ENCODE measurements at regions not wholly inside any gene's neighbourhood (a gene's known extent, or its start where the extent isn't known, plus 50 kb on each side); places are given as distances from the start of the nearest gene placed in this dataset.

GRCh38 chr2:217316743-217317142 lies 456.9 kb upstream of the TNP1 start:
- TF ChIP-seq, protein P1, sequence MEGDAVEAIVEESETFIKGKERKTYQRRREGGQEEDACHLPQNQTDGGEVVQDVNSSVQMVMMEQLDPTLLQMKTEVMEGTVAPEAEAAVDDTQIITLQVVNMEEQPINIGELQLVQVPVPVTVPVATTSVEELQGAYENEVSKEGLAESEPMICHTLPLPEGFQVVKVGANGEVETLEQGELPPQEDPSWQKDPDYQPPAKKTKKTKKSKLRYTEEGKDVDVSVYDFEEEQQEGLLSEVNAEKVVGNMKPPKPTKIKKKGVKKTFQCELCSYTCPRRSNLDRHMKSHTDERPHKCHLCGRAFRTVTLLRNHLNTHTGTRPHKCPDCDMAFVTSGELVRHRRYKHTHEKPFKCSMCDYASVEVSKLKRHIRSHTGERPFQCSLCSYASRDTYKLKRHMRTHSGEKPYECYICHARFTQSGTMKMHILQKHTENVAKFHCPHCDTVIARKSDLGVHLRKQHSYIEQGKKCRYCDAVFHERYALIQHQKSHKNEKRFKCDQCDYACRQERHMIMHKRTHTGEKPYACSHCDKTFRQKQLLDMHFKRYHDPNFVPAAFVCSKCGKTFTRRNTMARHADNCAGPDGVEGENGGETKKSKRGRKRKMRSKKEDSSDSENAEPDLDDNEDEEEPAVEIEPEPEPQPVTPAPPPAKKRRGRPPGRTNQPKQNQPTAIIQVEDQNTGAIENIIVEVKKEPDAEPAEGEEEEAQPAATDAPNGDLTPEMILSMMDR (IDR thresholded peaks at IDR 0.05; ENCODE audit: low read depth, low read length), result no peak
- peak; percentile 32; the same call in 1 of the 2 replicates for TF ChIP-seq MAX (IDR thresholded peaks at IDR 0.05; ENCODE audit: low read depth, low read length)
- 0 out of 2 replicates have a peak, but pooled peaks have one; percentile 18 for TF ChIP-seq MYC (IDR thresholded peaks at IDR 0.05; ENCODE audit: low read depth, low read length)
- peak; percentile 91 for DNase-seq (ENCODE audit: low read depth)
- no peak overlapping the region for H3K4me3 ChIP-seq (ENCODE audit: low read depth, low read length)

DNA sequence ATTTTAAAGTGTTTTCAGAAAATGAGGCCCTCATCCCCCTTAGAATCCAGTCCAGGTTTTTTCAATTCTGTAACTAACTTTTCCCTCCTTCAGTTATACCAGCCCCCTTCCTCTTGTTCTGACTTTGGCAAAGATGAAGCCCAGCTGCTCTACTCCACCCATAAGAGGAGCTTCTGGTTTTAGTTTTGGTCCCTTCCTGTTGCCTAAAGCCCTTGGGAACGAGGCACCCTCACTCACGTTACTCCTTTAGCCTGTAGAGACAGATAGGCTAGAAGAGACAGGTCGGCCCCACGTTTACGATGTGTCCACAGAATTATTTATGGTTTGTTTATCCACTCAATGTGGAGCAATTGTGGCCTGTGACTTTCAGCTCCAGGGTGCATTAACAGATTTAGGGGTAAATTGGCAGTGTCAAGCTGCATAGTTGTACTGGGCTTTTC lies 454.2 kb upstream of the TNP1 start:
- no peak overlapping the region for H3K4me3 ChIP-seq (ENCODE audit: low read depth, low read length)
- peak; percentile 73 for DNase-seq (ENCODE audit: low read depth)
- TF ChIP-seq MAX (IDR thresholded peaks at IDR 0.05; ENCODE audit: low read depth, low read length) (no peak), POLR2A (IDR thresholded peaks at IDR 0.05; ENCODE audit: extremely low read depth, insufficient read length) (no peak), MYC (IDR thresholded peaks at IDR 0.05; ENCODE audit: low read depth, low read length) (no peak)
- TF ChIP-seq, protein P1 (IDR thresholded peaks at IDR 0.05; ENCODE audit: low read depth, low read length), result no peak

- no peak for DNase-seq (ENCODE audit: low read depth)
- no peak for TF ChIP-seq POLR2A (IDR thresholded peaks at IDR 0.05; ENCODE audit: extremely low read depth, insufficient read length)
- TF ChIP-seq, protein P1 (IDR thresholded peaks at IDR 0.05; ENCODE audit: low read depth, low read length), result no peak
- no peak for TF ChIP-seq MAX (IDR thresholded peaks at IDR 0.05; ENCODE audit: low read depth, low read length)
- no peak for TF ChIP-seq MYC (IDR thresholded peaks at IDR 0.05; ENCODE audit: low read depth, low read length)
- H3K4me3 ChIP-seq (ENCODE audit: low read depth, low read length), result no peak overlapping the region
Observed at GRCh38 chr2:217313386-217313785, 453.5 kb upstream of the TNP1 start.

DNA sequence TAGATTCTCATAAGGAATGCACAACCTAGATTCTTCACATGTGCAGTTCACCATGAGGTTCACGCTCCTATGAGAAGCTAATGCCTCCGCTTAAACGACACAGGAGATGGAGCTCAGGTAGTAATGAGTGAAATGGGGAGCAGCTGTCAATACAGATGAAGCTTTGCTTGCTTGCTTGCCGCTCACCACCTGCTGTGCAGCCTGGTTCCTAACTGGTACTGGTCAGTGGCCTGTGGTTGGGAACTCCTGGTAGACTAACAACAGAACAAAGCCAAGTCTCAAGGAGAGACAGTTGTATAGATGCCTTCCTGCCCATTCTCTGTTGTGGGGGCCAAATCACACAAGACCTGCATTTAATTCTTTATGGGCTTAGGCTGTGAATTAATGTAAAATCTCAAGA lies 449.2 kb upstream of the TNP1 start:
- no peak for DNase-seq (ENCODE audit: low read depth)
- H3K4me3 ChIP-seq (ENCODE audit: low read depth, low read length), result no peak overlapping the region
- TF ChIP-seq, protein P1 (IDR thresholded peaks at IDR 0.05; ENCODE audit: low read depth, low read length), result no peak
- TF ChIP-seq MAX (IDR thresholded peaks at IDR 0.05; ENCODE audit: low read depth, low read length) (no peak), MYC (IDR thresholded peaks at IDR 0.05; ENCODE audit: low read depth, low read length) (no peak), POLR2A (IDR thresholded peaks at IDR 0.05; ENCODE audit: extremely low read depth, insufficient read length) (no peak)

GRCh38 chr2:217307023-217307422 lies 447.2 kb upstream of the TNP1 start:
- H3K4me3 ChIP-seq (ENCODE audit: low read depth, low read length), result no peak overlapping the region
- TF ChIP-seq MAX (IDR thresholded peaks at IDR 0.05; ENCODE audit: low read depth, low read length) (no peak), POLR2A (IDR thresholded peaks at IDR 0.05; ENCODE audit: extremely low read depth, insufficient read length) (no peak), MYC (IDR thresholded peaks at IDR 0.05; ENCODE audit: low read depth, low read length) (no peak)
- TF ChIP-seq, protein P1 (IDR thresholded peaks at IDR 0.05; ENCODE audit: low read depth, low read length), result no peak
- no peak for DNase-seq (ENCODE audit: low read depth)

- no peak overlapping the region for H3K4me3 ChIP-seq (ENCODE audit: low read depth, low read length)
- no peak for DNase-seq (ENCODE audit: low read depth)
- no peak for TF ChIP-seq MAX (IDR thresholded peaks at IDR 0.05; ENCODE audit: low read depth, low read length)
- TF ChIP-seq, protein P1 (IDR thresholded peaks at IDR 0.05; ENCODE audit: low read depth, low read length), result no peak
- TF ChIP-seq POLR2A (IDR thresholded peaks at IDR 0.05; ENCODE audit: extremely low read depth, insufficient read length), result no peak
- TF ChIP-seq MYC (IDR thresholded peaks at IDR 0.05; ENCODE audit: low read depth, low read length), result no peak
Observed at GRCh38 chr2:217305882-217306281, 446.0 kb upstream of the TNP1 start.

All from NB4 (cell line).